Nephron (organoid): ENCODE measurements at regions not wholly inside any gene's neighbourhood (a gene's known extent, or its start where the extent isn't known, plus 50 kb on each side); places are given as distances from the start of the nearest gene placed in this dataset.
"Not testable (repeated sequence)": the region's sequence is repeated elsewhere in the genome, so short reads cannot be mapped to it uniquely, and the experiment has no call there.

Experiments
- H3K27ac Mint-ChIP-seq, 3 experiments: 2 replicates each; pipeline ENCODE4 v1.8.0; 2020; ENCODE audit warnings: mixed read lengths in 3 of 3, mild to moderate bottlenecking in 2 of 3, moderate library complexity in 1 of 3
- H3K27me3 Mint-ChIP-seq: 2 replicates; pipeline ENCODE4 v1.8.0; 2021; ENCODE audit warnings: low read depth, mild to moderate bottlenecking, moderate library complexity, mixed read lengths
- H3K36me3 Mint-ChIP-seq: 2 replicates; pipeline ENCODE4 v1.8.0; 2020; ENCODE audit warnings: low read depth, mixed read lengths
- H3K4me1 Mint-ChIP-seq: 2 replicates; pipeline ENCODE4 v1.8.0; 2020; ENCODE audit warnings: mixed read lengths
- H3K4me3 Mint-ChIP-seq, 3 experiments: 2 replicates each; pipeline ENCODE4 v1.8.0; 2020; ENCODE audit warnings: mild to moderate bottlenecking in 3 of 3, mixed read lengths in 3 of 3, moderate library complexity in 2 of 3
- H3K9me3 Mint-ChIP-seq: 2 replicates; pipeline ENCODE4 v1.8.0; 2020; ENCODE audit warnings: mixed read lengths
- CTCF ChIP-seq, 3 experiments: fragments of 200-600 bp; sonication (generic); IDR thresholded peaks; one replicate each; pipeline ENCODE4 v1.5.0; 2021; ENCODE audit warnings: antibody characterized with exemption in 3 of 3; ENCODE audit not compliant: unreplicated experiment in 3 of 3

- Mint-ChIP-seq H3K4me3 (no peak overlapping the region), H3K27ac (no peak overlapping the region), H3K9me3 (peaks cover 57% of the 10 kb centered on the region), H3K27me3 (no peaks in the 10 kb centered on the region), H3K4me1 (no peaks in the 10 kb centered on the region), H3K36me3 (peaks cover 7% of the 10 kb centered on the region)
- TF ChIP-seq CTCF (IDR thresholded peaks at IDR 0.05; ENCODE audit: unreplicated experiment in 3 of 3) = no peak
These were observed 1093.2 kb downstream of the TMEM121 start for GRCh38 chr14:106619606-106620005.

- no peak overlapping the region for H3K27ac Mint-ChIP-seq
- H3K27me3 Mint-ChIP-seq = no peaks in the 10 kb centered on the region
- H3K4me1 Mint-ChIP-seq = no peaks in the 10 kb centered on the region
- peaks cover 4% of the 10 kb centered on the region for H3K36me3 Mint-ChIP-seq
- no peak overlapping the region for H3K4me3 Mint-ChIP-seq
- peaks cover 59% of the 10 kb centered on the region for H3K9me3 Mint-ChIP-seq
- TF ChIP-seq CTCF (IDR thresholded peaks at IDR 0.05; ENCODE audit: unreplicated experiment in 3 of 3) = no peak
These were observed 1094.0 kb downstream of the TMEM121 start for GRCh38 chr14:106620368-106620767.

GRCh38 chr14:106622200-106622745, 1095.9 kb downstream of the TMEM121 start:
- H3K27ac Mint-ChIP-seq = no peak overlapping the region
- H3K27me3 Mint-ChIP-seq = no peaks in the 10 kb centered on the region
- H3K4me1 Mint-ChIP-seq = no peaks in the 10 kb centered on the region
- H3K36me3 Mint-ChIP-seq = peaks cover 3% of the 10 kb centered on the region
- H3K9me3 Mint-ChIP-seq = peaks cover 62% of the 10 kb centered on the region
- TF ChIP-seq CTCF (IDR thresholded peaks at IDR 0.05; ENCODE audit: unreplicated experiment in 3 of 3) = no peak
- no peak overlapping the region for H3K4me3 Mint-ChIP-seq

GRCh38 chr14:106625186-106625585, 1098.8 kb downstream of the TMEM121 start:
- no peaks in the 10 kb centered on the region for H3K36me3 Mint-ChIP-seq
- no peaks in the 10 kb centered on the region for H3K27me3 Mint-ChIP-seq
- H3K4me3 Mint-ChIP-seq = no peak overlapping the region
- peaks cover 64% of the 10 kb centered on the region for H3K9me3 Mint-ChIP-seq
- TF ChIP-seq CTCF (IDR thresholded peaks at IDR 0.05; ENCODE audit: unreplicated experiment in 3 of 3) = no peak
- no peaks in the 10 kb centered on the region for H3K4me1 Mint-ChIP-seq
- H3K27ac Mint-ChIP-seq = no peak overlapping the region

- not testable (repeated sequence) for H3K36me3 Mint-ChIP-seq, H3K4me3 Mint-ChIP-seq, H3K4me1 Mint-ChIP-seq, H3K27me3 Mint-ChIP-seq, H3K27ac Mint-ChIP-seq
- H3K9me3 Mint-ChIP-seq = peaks cover 59% of the 10 kb centered on the region
These were observed 1100.1 kb downstream of the TMEM121 start for GRCh38 chr14:106626469-106626868.

- not testable (repeated sequence) for H3K27ac Mint-ChIP-seq, H3K27me3 Mint-ChIP-seq
These were observed 1100.7 kb downstream of the TMEM121 start for GRCh38 chr14:106626942-106627588.

GRCh38 chr14:106631879-106632278, 1105.5 kb downstream of the TMEM121 start:
- Mint-ChIP-seq H3K9me3 (peaks cover 57% of the 10 kb centered on the region), H3K4me1 (no peaks in the 10 kb centered on the region), H3K4me3 (no peak overlapping the region), H3K36me3 (peaks cover 3% of the 10 kb centered on the region), H3K27ac (no peak overlapping the region), H3K27me3 (no peaks in the 10 kb centered on the region)
- no peak for TF ChIP-seq CTCF (IDR thresholded peaks at IDR 0.05; ENCODE audit: unreplicated experiment in 3 of 3)

More at GRCh38 chr14:106626942-106627588, 1100.7 kb downstream of the TMEM121 start:
- not testable (repeated sequence) for H3K36me3 Mint-ChIP-seq, H3K4me3 Mint-ChIP-seq, H3K4me1 Mint-ChIP-seq
- peaks cover 56% of the 10 kb centered on the region for H3K9me3 Mint-ChIP-seq
